ENCODE measurements at regions not wholly inside any gene's neighbourhood (a gene's known extent, or its start where the extent isn't known, plus 50 kb on each side); places are given as distances from the start of the nearest gene placed in this dataset.

GRCh38 chr3:38968403-38968802 is 83.3 kb downstream of the SCN11A start:
- H3K4me3 ChIP-seq (ENCODE audit: control insufficient read depth, low read depth, low read length), result no peak overlapping the region
- DNase-seq (ENCODE audit: low read depth), result no peak
- TF ChIP-seq CTCF (IDR thresholded peaks at IDR 0.05; ENCODE audit: control insufficient read depth, insufficient read depth, low read depth, low read length, missing control alignments), result no peak

GRCh38 chr3:38967693-38967989 is 84.1 kb downstream of the SCN11A start:
- no peak for DNase-seq (ENCODE audit: low read depth)
- no peak for TF ChIP-seq CTCF (IDR thresholded peaks at IDR 0.05; ENCODE audit: control insufficient read depth, insufficient read depth, low read depth, low read length, missing control alignments)
- H3K4me3 ChIP-seq (ENCODE audit: control insufficient read depth, low read depth, low read length), result no peak overlapping the region

- DNase-seq (ENCODE audit: low read depth), result no peak
- no peak overlapping the region for H3K4me3 ChIP-seq (ENCODE audit: control insufficient read depth, low read depth, low read length)
- TF ChIP-seq CTCF (IDR thresholded peaks at IDR 0.05; ENCODE audit: control insufficient read depth, insufficient read depth, low read depth, low read length, missing control alignments), result no peak
Measured at GRCh38 chr3:38966811-38967692, 84.7 kb downstream of the SCN11A start.

GRCh38 chr3:38964646-38965045 is 87.1 kb downstream of the SCN11A start:
- TF ChIP-seq CTCF (IDR thresholded peaks at IDR 0.05; ENCODE audit: control insufficient read depth, insufficient read depth, low read depth, low read length, missing control alignments), result no peak
- no peak for DNase-seq (ENCODE audit: low read depth)
- no peak overlapping the region for H3K4me3 ChIP-seq (ENCODE audit: control insufficient read depth, low read depth, low read length)

- H3K4me3 ChIP-seq (ENCODE audit: control insufficient read depth, low read depth, low read length), result no peak overlapping the region
- no peak for DNase-seq (ENCODE audit: low read depth)
- TF ChIP-seq CTCF (IDR thresholded peaks at IDR 0.05; ENCODE audit: control insufficient read depth, insufficient read depth, low read depth, low read length, missing control alignments), result no peak
Measured at GRCh38 chr3:38964204-38964603, 87.5 kb downstream of the SCN11A start.

GRCh38 chr3:38960953-38961622 is 90.7 kb downstream of the SCN11A start:
- peak; percentile 71 for TF ChIP-seq CTCF (IDR thresholded peaks at IDR 0.05; ENCODE audit: control insufficient read depth, insufficient read depth, low read depth, low read length, missing control alignments)
- H3K4me3 ChIP-seq (ENCODE audit: control insufficient read depth, low read depth, low read length), result no peak overlapping the region
- DNase-seq (ENCODE audit: low read depth), result no peak

All from AG09309 (cell line).